RPMI7951 (cell line): ENCODE measurements at regions not wholly inside any gene's neighbourhood (a gene's known extent, or its start where the extent isn't known, plus 50 kb on each side); places are given as distances from the start of the nearest gene placed in this dataset.

Experiments
- DNase-seq: peaks from one replicate; pipeline ENCODE4 v3.0.0-alpha.2; 2012; ENCODE audit warnings: low read depth

DNA sequence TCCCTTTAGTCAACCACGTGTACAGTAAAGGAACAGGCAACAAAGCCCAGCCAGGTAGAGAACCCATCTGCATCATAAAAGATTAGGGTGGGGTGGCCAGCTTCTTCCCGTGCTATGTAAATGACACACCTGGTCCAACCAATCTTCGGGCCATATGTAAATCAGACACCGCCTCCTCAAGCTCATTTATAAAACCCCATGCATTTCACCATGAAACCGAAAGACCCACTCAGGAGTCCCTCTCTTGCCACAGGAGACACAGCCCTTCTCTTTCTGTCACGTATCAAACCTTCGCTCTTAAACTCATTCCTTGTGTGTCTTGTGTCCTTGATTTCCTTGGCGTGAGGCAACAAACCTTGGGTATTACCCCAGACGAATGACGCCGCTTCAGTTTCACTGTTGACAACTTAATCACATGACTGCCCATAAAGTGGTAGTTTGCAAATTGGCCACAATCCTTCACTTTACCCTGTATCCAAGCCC is 59.8 kb upstream of the TBPL2 start:
- DNase-seq: peak; percentile 46

DNA sequence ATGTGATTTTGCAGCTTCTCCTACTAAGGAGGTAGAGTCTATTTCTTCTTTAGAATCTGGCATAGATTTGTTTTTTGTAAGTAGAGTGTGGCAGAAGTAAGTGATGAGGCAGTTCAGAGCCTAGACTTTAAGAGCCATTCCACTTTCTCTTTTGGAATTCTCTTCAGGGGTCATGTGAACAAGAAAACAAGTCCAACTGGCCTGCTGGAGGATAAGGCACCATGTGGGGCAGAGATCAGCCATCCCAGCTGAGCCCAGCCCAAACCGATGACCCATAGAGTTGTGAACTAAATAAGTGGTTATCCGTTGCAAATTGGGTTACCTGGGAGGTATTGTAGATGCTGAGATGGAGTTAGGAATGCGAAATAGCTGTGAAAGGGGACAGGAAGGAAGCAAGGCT is 60.3 kb upstream of the TBPL2 start:
- DNase-seq: peak; percentile 29

DNA sequence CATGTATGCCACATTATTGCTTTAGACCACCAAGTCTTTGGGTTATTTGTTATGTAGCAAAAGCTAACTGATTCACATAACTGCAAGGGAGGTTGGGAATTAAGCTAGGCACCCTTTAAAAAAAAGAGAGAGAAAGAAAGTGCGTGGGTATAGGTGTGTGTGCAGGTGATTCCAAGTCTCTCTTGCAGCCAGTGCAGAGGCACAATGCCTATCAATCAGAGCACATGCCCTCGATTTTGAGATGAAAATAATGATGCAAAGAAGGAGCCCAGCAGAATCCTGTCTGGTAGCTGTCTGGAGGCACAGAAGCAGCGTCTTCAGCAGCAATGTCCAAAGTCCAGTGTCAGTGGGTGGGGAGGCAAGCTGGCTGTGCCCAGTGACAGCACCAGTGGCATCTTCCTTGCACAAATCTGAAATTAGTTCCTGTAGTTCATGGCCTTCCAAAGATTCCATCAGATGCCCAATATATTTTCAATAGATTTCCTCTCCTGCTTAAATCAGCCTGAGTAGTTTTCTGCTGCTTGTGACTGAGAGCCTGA is 62.4 kb upstream of the TBPL2 start:
- DNase-seq: no peak

DNA sequence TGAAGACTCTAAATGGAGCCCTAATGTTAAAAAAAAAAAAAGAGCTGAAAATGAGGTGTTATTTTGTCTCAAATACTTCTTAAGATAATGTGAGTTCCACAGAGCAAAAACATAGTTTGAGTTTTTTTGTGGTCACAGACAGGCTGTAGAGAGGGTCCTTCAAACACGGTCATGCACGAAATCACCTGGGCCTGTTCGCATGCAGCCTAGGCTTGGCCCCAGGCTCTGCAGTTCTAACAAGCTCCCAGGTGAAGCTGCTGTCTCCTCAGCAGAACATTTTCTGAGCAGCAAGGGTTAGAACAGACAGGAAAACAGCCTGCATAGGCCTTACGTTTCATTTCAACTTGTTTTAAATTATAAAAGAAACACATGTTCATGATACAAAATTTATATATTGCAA is 65.4 kb upstream of the TBPL2 start:
- DNase-seq: no peak

- DNase-seq: no peak
Measured at GRCh38 chr14:55508676-55509075, 68.3 kb upstream of the TBPL2 start.

DNA sequence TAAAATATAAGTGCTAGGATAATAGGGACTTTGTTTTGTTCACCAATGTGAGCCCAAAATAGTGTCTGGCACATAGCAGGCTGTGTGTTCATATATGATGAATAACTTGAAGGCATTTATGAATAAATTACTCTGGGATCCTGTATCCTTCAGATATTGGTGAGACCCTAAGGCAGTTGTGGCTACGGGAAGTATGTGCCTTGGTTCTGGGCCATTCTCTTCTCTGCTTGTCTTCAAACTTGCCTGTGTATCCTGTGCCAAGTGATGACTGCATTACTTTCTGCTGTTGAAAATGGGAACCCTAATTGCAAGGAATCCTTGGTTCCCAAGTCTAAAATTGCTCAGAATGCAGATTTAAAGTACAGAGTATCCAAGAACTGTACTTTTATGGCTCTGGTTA is 67.6 kb upstream of the KTN1 start:
- DNase-seq: peak; percentile 13

GRCh38 chr14:55513491-55513890 is 66.5 kb upstream of the KTN1 start:
- DNase-seq: no peak

GRCh38 chr14:55514819-55515490 is 65.1 kb upstream of the KTN1 start:
- peak; percentile 30 for DNase-seq

- DNase-seq: no peak
Measured at GRCh38 chr14:55516776-55517175, 63.2 kb upstream of the KTN1 start.

DNA sequence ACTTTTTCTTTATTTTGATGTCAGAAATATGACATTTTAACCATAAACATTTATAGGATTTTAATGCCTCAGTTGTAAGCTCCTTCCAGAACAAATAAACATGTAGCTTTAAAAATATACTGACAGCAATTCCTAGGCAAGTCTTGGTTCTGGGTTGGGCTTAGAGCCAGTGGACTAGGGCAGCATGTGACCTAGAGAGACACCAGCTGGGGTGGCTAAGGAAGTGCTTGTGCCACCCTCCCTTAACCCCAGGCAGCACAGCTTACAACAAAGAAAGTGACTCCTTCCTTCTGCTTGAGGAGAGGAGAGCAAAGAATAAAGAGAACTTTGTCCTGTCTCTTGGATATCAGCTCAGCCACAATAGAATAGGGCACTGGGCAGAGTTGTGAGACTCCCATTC is 61.6 kb upstream of the KTN1 start:
- peak; percentile 12 for DNase-seq

GRCh38 chr14:55519473-55520080 is 60.4 kb upstream of the KTN1 start:
- no peak for DNase-seq

- no peak for DNase-seq
Measured at GRCh38 chr14:55523321-55523720, 56.7 kb upstream of the KTN1 start.
